ENCODE measurements at regions not wholly inside any gene's neighbourhood (a gene's known extent, or its start where the extent isn't known, plus 50 kb on each side); places are given as distances from the start of the nearest gene placed in this dataset.

DNA sequence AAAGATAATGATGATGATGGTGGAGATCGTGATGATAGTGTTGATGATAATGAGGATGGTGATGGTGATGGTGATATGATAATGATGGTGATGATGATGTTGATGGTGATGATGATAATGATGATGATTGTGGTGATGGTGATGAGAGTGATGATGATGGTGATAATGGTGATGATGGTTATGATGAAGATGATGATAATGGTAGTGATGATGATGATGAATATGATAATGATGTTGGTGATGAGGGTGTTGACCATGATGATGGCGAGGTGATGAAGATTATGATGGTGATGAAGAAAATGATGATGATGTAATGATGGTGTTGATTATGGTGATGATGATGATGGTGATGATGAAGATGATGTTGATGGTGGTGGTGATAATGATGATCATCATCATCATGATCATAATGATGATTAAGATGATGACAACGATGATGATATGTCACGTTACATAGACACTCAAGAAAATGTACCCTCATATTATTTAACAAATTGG, 1106.4 kb downstream of the NLGN4X start:
- H3K27ac ChIP-seq (ENCODE audit: low read length), result no peak overlapping the region
- no peaks in the 10 kb centered on the region for H4K20me1 ChIP-seq (ENCODE audit: insufficient read depth, low read length)
- no peaks in the 10 kb centered on the region for H3K36me3 ChIP-seq (replicated peaks; ENCODE audit: low read depth, low read length)
- TF ChIP-seq, protein P1, sequence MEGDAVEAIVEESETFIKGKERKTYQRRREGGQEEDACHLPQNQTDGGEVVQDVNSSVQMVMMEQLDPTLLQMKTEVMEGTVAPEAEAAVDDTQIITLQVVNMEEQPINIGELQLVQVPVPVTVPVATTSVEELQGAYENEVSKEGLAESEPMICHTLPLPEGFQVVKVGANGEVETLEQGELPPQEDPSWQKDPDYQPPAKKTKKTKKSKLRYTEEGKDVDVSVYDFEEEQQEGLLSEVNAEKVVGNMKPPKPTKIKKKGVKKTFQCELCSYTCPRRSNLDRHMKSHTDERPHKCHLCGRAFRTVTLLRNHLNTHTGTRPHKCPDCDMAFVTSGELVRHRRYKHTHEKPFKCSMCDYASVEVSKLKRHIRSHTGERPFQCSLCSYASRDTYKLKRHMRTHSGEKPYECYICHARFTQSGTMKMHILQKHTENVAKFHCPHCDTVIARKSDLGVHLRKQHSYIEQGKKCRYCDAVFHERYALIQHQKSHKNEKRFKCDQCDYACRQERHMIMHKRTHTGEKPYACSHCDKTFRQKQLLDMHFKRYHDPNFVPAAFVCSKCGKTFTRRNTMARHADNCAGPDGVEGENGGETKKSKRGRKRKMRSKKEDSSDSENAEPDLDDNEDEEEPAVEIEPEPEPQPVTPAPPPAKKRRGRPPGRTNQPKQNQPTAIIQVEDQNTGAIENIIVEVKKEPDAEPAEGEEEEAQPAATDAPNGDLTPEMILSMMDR (IDR thresholded peaks at IDR 0.05; ENCODE audit: low read depth, low read length), result no peak
- no peaks in the 10 kb centered on the region for H3K4me1 ChIP-seq (ENCODE audit: low read length)
- no peak overlapping the region for H3K4me2 ChIP-seq (ENCODE audit: low read length)
- H3K9me3 ChIP-seq (ENCODE audit: insufficient read depth, low read length), result no peaks in the 10 kb centered on the region
- no peak overlapping the region for H3K4me3 ChIP-seq (ENCODE audit: low read length)
- no peaks in the 10 kb centered on the region for H3K27me3 ChIP-seq (ENCODE audit: low read depth, low read length)
- no peaks in the 10 kb centered on the region for H3K79me2 ChIP-seq (ENCODE audit: low read length)
- H2AFZ ChIP-seq (ENCODE audit: low read depth, low read length), result no peak overlapping the region
- no peak overlapping the region for H3K9ac ChIP-seq (ENCODE audit: low read length)

DNA sequence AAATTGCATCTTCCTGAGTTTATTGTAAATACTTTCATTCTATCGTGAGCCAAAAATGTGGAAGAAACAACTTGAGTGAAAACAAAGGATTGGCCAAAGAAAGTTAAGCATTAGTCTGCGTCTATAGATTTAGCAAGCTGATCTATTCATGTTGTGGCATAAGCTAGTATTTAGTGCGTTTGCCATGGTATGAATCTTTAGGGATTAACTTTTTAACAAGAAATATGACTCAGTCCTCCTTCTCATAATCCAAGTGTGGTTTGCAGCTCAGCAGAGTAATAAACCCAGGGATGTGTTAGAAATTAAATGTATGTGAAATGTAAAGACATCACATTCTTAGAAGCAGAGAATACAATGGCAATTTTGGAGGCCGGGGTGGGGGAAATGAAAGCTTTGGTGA, 1110.9 kb downstream of the NLGN4X start:
- no peaks in the 10 kb centered on the region for H3K4me1 ChIP-seq (ENCODE audit: low read length)
- no peak overlapping the region for H2AFZ ChIP-seq (ENCODE audit: low read depth, low read length)
- TF ChIP-seq, protein P1 (IDR thresholded peaks at IDR 0.05; ENCODE audit: low read depth, low read length), result no peak
- no peak for TF ChIP-seq EZH2phosphoT487 (IDR thresholded peaks at IDR 0.05; ENCODE audit: low read depth)
- H3K9me3 ChIP-seq (ENCODE audit: insufficient read depth, low read length), result no peaks in the 10 kb centered on the region
- no peak overlapping the region for H3K27ac ChIP-seq (ENCODE audit: low read length)
- H3K9ac ChIP-seq (ENCODE audit: low read length), result no peak overlapping the region
- H4K20me1 ChIP-seq (ENCODE audit: insufficient read depth, low read length), result no peaks in the 10 kb centered on the region
- H3K4me2 ChIP-seq (ENCODE audit: low read length), result no peak overlapping the region
- no peak overlapping the region for H3K4me3 ChIP-seq (ENCODE audit: low read length)
- H3K36me3 ChIP-seq (replicated peaks; ENCODE audit: low read depth, low read length), result no peaks in the 10 kb centered on the region
- H3K27me3 ChIP-seq (ENCODE audit: low read depth, low read length), result no peaks in the 10 kb centered on the region
- no peaks in the 10 kb centered on the region for H3K79me2 ChIP-seq (ENCODE audit: low read length)

DNA sequence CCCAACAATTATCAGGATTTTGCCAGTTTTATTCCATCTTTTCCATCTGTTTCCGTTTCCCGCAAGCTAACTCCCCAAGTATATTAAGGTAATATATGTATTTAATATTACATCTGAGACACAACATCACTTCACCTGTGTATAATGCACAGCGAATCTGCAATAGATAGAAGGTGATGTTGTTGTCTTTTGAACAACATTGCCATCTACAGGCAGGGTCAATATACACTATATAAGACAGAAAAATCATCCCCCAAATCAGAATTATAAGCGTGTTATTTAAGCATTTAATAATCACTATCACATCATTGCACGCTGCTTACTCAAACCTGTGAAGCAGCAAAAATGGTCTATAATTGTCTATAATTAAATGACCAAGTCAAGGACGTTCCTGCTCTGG, 1115.5 kb downstream of the NLGN4X start:
- Histone ChIP-seq H3K27ac (ENCODE audit: low read length) (no peak overlapping the region), H3K27me3 (ENCODE audit: low read depth, low read length) (no peaks in the 10 kb centered on the region), H3K36me3 (replicated peaks; ENCODE audit: low read depth, low read length) (no peaks in the 10 kb centered on the region), H3K79me2 (ENCODE audit: low read length) (no peaks in the 10 kb centered on the region), H3K9me3 (ENCODE audit: insufficient read depth, low read length) (no peaks in the 10 kb centered on the region), H3K4me3 (ENCODE audit: low read length) (no peak overlapping the region), H3K4me2 (ENCODE audit: low read length) (no peak overlapping the region), H4K20me1 (ENCODE audit: insufficient read depth, low read length) (no peaks in the 10 kb centered on the region), H2AFZ (ENCODE audit: low read depth, low read length) (no peak overlapping the region), H3K4me1 (ENCODE audit: low read length) (no peaks in the 10 kb centered on the region), H3K9ac (ENCODE audit: low read length) (no peak overlapping the region)
- TF ChIP-seq, protein P1 (IDR thresholded peaks at IDR 0.05; ENCODE audit: low read depth, low read length), result peak; percentile 47
- no peak for TF ChIP-seq EZH2phosphoT487 (IDR thresholded peaks at IDR 0.05; ENCODE audit: low read depth)

DNA sequence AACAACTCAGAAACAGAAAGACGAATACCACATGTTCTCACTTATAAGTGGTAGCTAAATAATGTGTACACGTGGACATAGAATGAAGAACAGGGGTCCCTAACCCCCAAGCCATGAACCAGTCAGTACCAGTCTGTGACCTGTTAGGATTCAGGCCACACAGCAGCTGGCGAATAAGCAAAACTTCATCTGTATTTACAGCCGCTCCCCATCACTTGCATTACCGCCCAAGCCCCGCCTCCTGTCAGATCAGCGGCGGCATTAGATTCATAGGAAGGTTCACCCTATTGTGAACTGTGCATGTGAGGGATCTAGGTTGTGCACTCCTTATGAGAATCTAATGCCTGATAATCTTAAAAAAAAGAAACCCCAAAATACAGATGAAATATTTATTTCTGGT, 1128.7 kb downstream of the NLGN4X start:
- no peak overlapping the region for H3K9ac ChIP-seq (ENCODE audit: low read length)

More for the DNA sequence above, 1128.7 kb downstream of the NLGN4X start:
- no peaks in the 10 kb centered on the region for H3K9me3 ChIP-seq (ENCODE audit: insufficient read depth, low read length)
- H2AFZ ChIP-seq (ENCODE audit: low read depth, low read length), result no peak overlapping the region
- no peak overlapping the region for H3K4me2 ChIP-seq (ENCODE audit: low read length)
- H3K27me3 ChIP-seq (ENCODE audit: low read depth, low read length), result no peaks in the 10 kb centered on the region
- no peak overlapping the region for H3K27ac ChIP-seq (ENCODE audit: low read length)
- TF ChIP-seq, protein P1 (IDR thresholded peaks at IDR 0.05; ENCODE audit: low read depth, low read length), result no peak
- no peak for TF ChIP-seq EZH2phosphoT487 (IDR thresholded peaks at IDR 0.05; ENCODE audit: low read depth)
- no peaks in the 10 kb centered on the region for H3K36me3 ChIP-seq (replicated peaks; ENCODE audit: low read depth, low read length)
- no peaks in the 10 kb centered on the region for H4K20me1 ChIP-seq (ENCODE audit: insufficient read depth, low read length)
- H3K4me3 ChIP-seq (ENCODE audit: low read length), result no peak overlapping the region
- H3K79me2 ChIP-seq (ENCODE audit: low read length), result no peaks in the 10 kb centered on the region
- no peaks in the 10 kb centered on the region for H3K4me1 ChIP-seq (ENCODE audit: low read length)

Measured in OCI-LY3 (cell line).